SK-N-SH (cell line): ENCODE measurements at regions not wholly inside any gene's neighbourhood (a gene's known extent, or its start where the extent isn't known, plus 50 kb on each side); places are given as distances from the start of the nearest gene placed in this dataset.

Experiments
- CTCF ChIA-PET: fragments of 300-600, 350-600 bp; formaldehyde crosslinking; extraction: SDS; loops from one replicate; lab custom pipeline; 2021; lab: Yijun Ruan, JAX
- POLR2A ChIA-PET: fragments of 350-600 bp; sonication (Branson Sonifier 250); formaldehyde crosslinking; extraction: SDS; loops from one replicate; lab custom pipeline; 2020; ENCODE audit warnings: antibody characterized with exemption, inconsistent platforms; lab: Yijun Ruan, JAX
- DNase-seq: peaks from one replicate; pipeline ENCODE4 v3.0.0; 2012
- H2AFZ ChIP-seq: fragments of 200-600 bp; sonication (generic); 2 replicates; pipeline ENCODE4 v1.8.1; 2016; ENCODE audit warnings: antibody characterized with exemption, mild to moderate bottlenecking, low read depth
- H3F3A ChIP-seq: fragments of 200-600 bp; sonication (generic); replicated peaks from 2 replicates; pipeline ENCODE3; 2016; ENCODE audit warnings: antibody characterized with exemption, mild to moderate bottlenecking; ENCODE audit not compliant: insufficient read depth
- H3K27ac ChIP-seq, 2 experiments: fragments of 200-500 bp in 1 of 2; fragments of 200-600 bp in 1 of 2; sonication (Bioruptor generic) in 1 of 2; sonication (generic), shearing (Covaris generic) in 1 of 2; 2 replicates each; pipeline versions ENCODE4 v1.5.1 to v1.6.1; 2014 to 2016; ENCODE audit warnings: low read depth in 2 of 2, inconsistent platforms in 1 of 2, low read length in 1 of 2, mild to moderate bottlenecking in 1 of 2, mixed read lengths in 1 of 2
- H3K27me3 ChIP-seq: fragments of 200-600 bp; sonication (generic), shearing (Covaris generic); 2 replicates; pipeline ENCODE4 v1.6.1; 2016; ENCODE audit warnings: mixed run types; ENCODE audit not compliant: insufficient read depth
- H3K36me3 ChIP-seq, 2 experiments: fragments of 200-500 bp in 1 of 2; fragments of 200-600 bp in 1 of 2; sonication (Bioruptor generic) in 1 of 2; sonication (generic) in 1 of 2; replicated peaks in 1 of 2; 2 replicates each; pipeline versions ENCODE3 to v1.5.1; 2014 to 2016; ENCODE audit warnings: low read length in 1 of 2, mild to moderate bottlenecking in 1 of 2; ENCODE audit not compliant: insufficient read depth in 2 of 2, control insufficient read depth in 1 of 2
- H3K4me1 ChIP-seq, 2 experiments: fragments of 200-500 bp in 1 of 2; fragments of 200-600 bp in 1 of 2; sonication (Bioruptor generic) in 1 of 2; sonication (generic), shearing (Covaris generic) in 1 of 2; 2 replicates each; pipeline versions ENCODE4 v1.5.1 to v1.6.1; 2014 to 2016; ENCODE audit warnings: low read depth in 1 of 2, low read length in 1 of 2, mixed run types in 1 of 2; ENCODE audit not compliant: insufficient read depth in 2 of 2, control insufficient read depth in 1 of 2
- H3K4me2 ChIP-seq: fragments of 200-600 bp; sonication (generic), shearing (Covaris generic); 2 replicates; pipeline ENCODE4 v1.6.1; 2017; ENCODE audit warnings: mixed run types
- H3K4me3 ChIP-seq, 2 experiments: fragments of 200-500 bp in 1 of 2; fragments of 200-600 bp in 1 of 2; sonication (Bioruptor generic) in 1 of 2; sonication (generic), shearing (Covaris generic) in 1 of 2; 2 replicates each; pipeline versions ENCODE4 v1.5.1 to v1.8.1; 2014 to 2016; ENCODE audit warnings: low read depth in 2 of 2, inconsistent platforms in 1 of 2, low read length in 1 of 2, mild to moderate bottlenecking in 1 of 2, mixed read lengths in 1 of 2, moderate library complexity in 1 of 2
- H3K79me2 ChIP-seq: fragments of 200-600 bp; sonication (generic); 2 replicates; pipeline ENCODE4 v1.8.1; 2017; ENCODE audit warnings: mild to moderate bottlenecking; ENCODE audit not compliant: insufficient read depth
- H3K9ac ChIP-seq: fragments of 200-600 bp; sonication (generic); 2 replicates; pipeline ENCODE4 v1.6.1; 2017; ENCODE audit warnings: mixed run types
- H3K9me2 ChIP-seq: fragments of 200-600 bp; sonication (generic); 2 replicates; pipeline ENCODE4 v1.6.1; 2017; ENCODE audit warnings: mixed run types
- H3K9me3 ChIP-seq: fragments of 200-600 bp; sonication (generic); 2 replicates; pipeline ENCODE4 v1.6.1; 2017; ENCODE audit warnings: mixed run types, mild to moderate bottlenecking, moderate library complexity
- H4K20me1 ChIP-seq: fragments of 200-600 bp; sonication (generic); 2 replicates; pipeline ENCODE4 v1.6.1; 2017; ENCODE audit warnings: mild to moderate bottlenecking, mixed run types; ENCODE audit not compliant: insufficient read depth
- CTCF ChIP-seq: fragments of 200-600 bp; sonication (generic); IDR thresholded peaks from 2 replicates; pipeline ENCODE4 v1.6.1; 2017; ENCODE audit warnings: antibody characterized with exemption, mild to moderate bottlenecking, moderate library complexity
- ELF1 ChIP-seq: IDR thresholded peaks from 2 replicates; pipeline ENCODE4 v1.4.0; 2012
- EZH2phosphoT487 ChIP-seq: fragments of 200-600 bp; sonication (generic); IDR thresholded peaks from 2 replicates; pipeline ENCODE4 v1.6.1; 2017; ENCODE audit warnings: low read depth, mixed run types, mild to moderate bottlenecking, antibody characterized with exemption, moderate library complexity, borderline replicate concordance
- GATA2 ChIP-seq: sonication (generic); formaldehyde crosslinking; IDR thresholded peaks from 2 replicates; pipeline ENCODE4 v1.5.0; 2020; ENCODE audit warnings: mild to moderate bottlenecking, missing genetic modification reagents
- JUND ChIP-seq: IDR thresholded peaks from 2 replicates; pipeline ENCODE4 v1.4.0; 2012
- MEF2A ChIP-seq: IDR thresholded peaks from 2 replicates; pipeline ENCODE4 v1.4.0; 2012; ENCODE audit warnings: low read depth, borderline replicate concordance
- NFIC ChIP-seq: IDR thresholded peaks from 2 replicates; pipeline ENCODE4 v1.4.0; 2012; ENCODE audit warnings: borderline replicate concordance
- PBX3 ChIP-seq: IDR thresholded peaks from 2 replicates; pipeline ENCODE4; 2012
- RAD21 ChIP-seq: IDR thresholded peaks from 2 replicates; pipeline ENCODE4 v1.6.1; 2012; ENCODE audit warnings: mild to moderate bottlenecking, low read length
- TAF1 ChIP-seq: IDR thresholded peaks from 2 replicates; pipeline ENCODE4 v1.6.1; 2012; ENCODE audit warnings: low read depth, mild to moderate bottlenecking, low read length, moderate library complexity, borderline replicate concordance
- TCF12 ChIP-seq: IDR thresholded peaks from 2 replicates; pipeline ENCODE4 v1.4.0; 2012
- TEAD4 ChIP-seq: IDR thresholded peaks from 2 replicates; pipeline ENCODE4 v1.4.0; 2012; ENCODE audit warnings: mild to moderate bottlenecking, borderline replicate concordance; ENCODE audit not compliant: insufficient read depth
- USF1 ChIP-seq: IDR thresholded peaks from 2 replicates; pipeline ENCODE4 v1.4.0; 2012; ENCODE audit warnings: low read depth, borderline replicate concordance
- YY1 ChIP-seq: IDR thresholded peaks from 2 replicates; pipeline ENCODE4 v1.4.0; 2012; ENCODE audit warnings: low read depth, mild to moderate bottlenecking
- WGBS: methylation state at CpG from one replicate; pipeline ENCODE4 v1.1.6; 2017; ENCODE audit warnings: low lambda C conversion rate; 5-methylcytosine and 5-hydroxymethylcytosine counted together

GRCh38 chr7:47007471-47007870 is 574.4 kb downstream of the TNS3 start:
- no peaks in the 10 kb centered on the region for H3K9me3 ChIP-seq
- H3K9ac ChIP-seq: no peak overlapping the region
- no peak overlapping the region for H3K4me2 ChIP-seq
- no peak overlapping the region for H3K4me3 ChIP-seq
- ChIA-PET POLR2A (no interaction called here), CTCF (no interaction called here)
- no peaks in the 10 kb centered on the region for H3K27me3 ChIP-seq
- WGBS: 61% methylated on average over 5 of the region's 5 CpGs
- no peaks in the 10 kb centered on the region for H3K36me3 ChIP-seq
- no peaks in the 10 kb centered on the region for H3K79me2 ChIP-seq
- TF ChIP-seq CTCF: no peak
- no peaks in the 10 kb centered on the region for H3K9me2 ChIP-seq
- H4K20me1 ChIP-seq: no peaks in the 10 kb centered on the region
- H2AFZ ChIP-seq: no peak overlapping the region
- H3K4me1 ChIP-seq: no peaks in the 10 kb centered on the region
- H3K27ac ChIP-seq: no peak overlapping the region
- no peaks in the 10 kb centered on the region for H3F3A ChIP-seq
- DNase-seq: no peak

- no peak overlapping the region for H3K27ac ChIP-seq
- POLR2A ChIA-PET: no interaction called here
- H3K9me3 ChIP-seq: no peaks in the 10 kb centered on the region
- H3K9ac ChIP-seq: no peak overlapping the region
- H2AFZ ChIP-seq: no peak overlapping the region
- H3K79me2 ChIP-seq: no peaks in the 10 kb centered on the region
- no peaks in the 10 kb centered on the region for H3K9me2 ChIP-seq
- H3K4me1 ChIP-seq: no peaks in the 10 kb centered on the region
- no peak for DNase-seq
- TF ChIP-seq NFIC (no peak), GATA2 (no peak), TEAD4 (no peak), JUND (no peak), RAD21 (no peak), MEF2A (no peak), TAF1 (no peak), TCF12 (no peak), CTCF (no peak), EZH2phosphoT487 (no peak), USF1 (no peak), ELF1 (no peak), PBX3 (no peak), YY1 (no peak)
- TF ChIP-seq, all 33 proteins: peak for 0
- no peak overlapping the region for H3K4me3 ChIP-seq
- CTCF ChIA-PET: interaction anchor here (0.8 to 1.2 kb wide), 3 partner anchors 8 to 1110 kb away, joined by 3 read pairs; no protein-coding TSS in a partner anchor
- no peaks in the 10 kb centered on the region for H3K36me3 ChIP-seq
- H3K4me2 ChIP-seq: no peak overlapping the region
- no peaks in the 10 kb centered on the region for H3F3A ChIP-seq
- H3K27me3 ChIP-seq: no peaks in the 10 kb centered on the region
- H4K20me1 ChIP-seq: no peaks in the 10 kb centered on the region
- WGBS: 41% methylated on average over 1 of the region's 1 CpG
Observed at GRCh38 chr7:47000561-47000960, 581.4 kb downstream of the TNS3 start.
